ENCODE measurements at regions not wholly inside any gene's neighbourhood (a gene's known extent, or its start where the extent isn't known, plus 50 kb on each side); places are given as distances from the start of the nearest gene placed in this dataset.
"Not testable (repeated sequence)": the region's sequence is repeated elsewhere in the genome, so short reads cannot be mapped to it uniquely, and the experiment has no call there.

- in situ Hi-C loops (cut with HindIII; ENCODE audit: low sequenced_read_pairs) = not testable (repeated sequence)
Observed at GRCh38 chr21:28003627-28004026, 989.0 kb downstream of the LTN1 start.

GRCh38 chr21:27996906-27997305 lies 995.8 kb downstream of the LTN1 start:
- in situ Hi-C loops (cut with HindIII; ENCODE audit: low sequenced_read_pairs) = not testable (repeated sequence)

GRCh38 chr21:27984663-27985325 lies 1007.9 kb downstream of the LTN1 start:
- in situ Hi-C loops (cut with HindIII; ENCODE audit: low sequenced_read_pairs) = not testable (repeated sequence)

- in situ Hi-C loops (cut with HindIII; ENCODE audit: low sequenced_read_pairs) = not testable (repeated sequence)
Observed at GRCh38 chr21:27979446-27979845, 1012.6 kb upstream of the ADAMTS5 start.

GRCh38 chr21:27975514-27975913 lies 1008.6 kb upstream of the ADAMTS5 start:
- in situ Hi-C loops (cut with HindIII; ENCODE audit: low sequenced_read_pairs) = no loop called here

- in situ Hi-C loops (cut with HindIII; ENCODE audit: low sequenced_read_pairs) = not testable (repeated sequence)
Observed at GRCh38 chr21:27974152-27974551, 1007.3 kb upstream of the ADAMTS5 start.

GRCh38 chr21:27968240-27968639 lies 1001.4 kb upstream of the ADAMTS5 start:
- in situ Hi-C loops (cut with HindIII; ENCODE audit: low sequenced_read_pairs) = not testable (repeated sequence)

GRCh38 chr21:27954543-27955165 lies 987.8 kb upstream of the ADAMTS5 start:
- in situ Hi-C loops (cut with HindIII; ENCODE audit: low sequenced_read_pairs) = no loop called here

GRCh38 chr21:27953340-27954045 lies 986.6 kb upstream of the ADAMTS5 start:
- in situ Hi-C loops (cut with HindIII; ENCODE audit: low sequenced_read_pairs) = no loop called here

GRCh38 chr21:27949093-27949492 lies 982.2 kb upstream of the ADAMTS5 start:
- in situ Hi-C loops (cut with HindIII; ENCODE audit: low sequenced_read_pairs) = not testable (repeated sequence)

GRCh38 chr21:27930108-27930767 lies 963.4 kb upstream of the ADAMTS5 start:
- in situ Hi-C loops (cut with HindIII; ENCODE audit: low sequenced_read_pairs) = not testable (repeated sequence)

GRCh38 chr21:27929179-27929578 lies 962.3 kb upstream of the ADAMTS5 start:
- in situ Hi-C loops (cut with HindIII; ENCODE audit: low sequenced_read_pairs) = not testable (repeated sequence)

- in situ Hi-C loops (cut with HindIII; ENCODE audit: low sequenced_read_pairs) = not testable (repeated sequence)
Observed at GRCh38 chr21:27928534-27929115, 961.7 kb upstream of the ADAMTS5 start.

- in situ Hi-C loops (cut with HindIII; ENCODE audit: low sequenced_read_pairs) = not testable (repeated sequence)
Observed at GRCh38 chr21:27921421-27921820, 954.5 kb upstream of the ADAMTS5 start.

GRCh38 chr21:27917966-27918365 lies 951.1 kb upstream of the ADAMTS5 start:
- in situ Hi-C loops (cut with HindIII; ENCODE audit: low sequenced_read_pairs) = not testable (repeated sequence)

GRCh38 chr21:27916326-27916725 lies 949.4 kb upstream of the ADAMTS5 start:
- in situ Hi-C loops (cut with HindIII; ENCODE audit: low sequenced_read_pairs) = not testable (repeated sequence)

GRCh38 chr21:27912133-27912532 lies 945.2 kb upstream of the ADAMTS5 start:
- in situ Hi-C loops (cut with HindIII; ENCODE audit: low sequenced_read_pairs) = not testable (repeated sequence)

- in situ Hi-C loops (cut with HindIII; ENCODE audit: low sequenced_read_pairs) = not testable (repeated sequence)
Observed at GRCh38 chr21:27909487-27909886, 942.6 kb upstream of the ADAMTS5 start.

GRCh38 chr21:27908816-27909215 lies 941.9 kb upstream of the ADAMTS5 start:
- in situ Hi-C loops (cut with HindIII; ENCODE audit: low sequenced_read_pairs) = not testable (repeated sequence)

- in situ Hi-C loops (cut with HindIII; ENCODE audit: low sequenced_read_pairs) = not testable (repeated sequence)
Observed at GRCh38 chr21:27902904-27903303, 936.0 kb upstream of the ADAMTS5 start.

- in situ Hi-C loops (cut with HindIII; ENCODE audit: low sequenced_read_pairs) = not testable (repeated sequence)
Observed at GRCh38 chr21:27893619-27894018, 926.7 kb upstream of the ADAMTS5 start.

Data from DLD1 (cell line).